Activated naive CD4-positive, alpha-beta T cell (primary cell): ENCODE measurements at regions not wholly inside any gene's neighbourhood (a gene's known extent, or its start where the extent isn't known, plus 50 kb on each side); places are given as distances from the start of the nearest gene placed in this dataset.
"Not testable (repeated sequence)": the region's sequence is repeated elsewhere in the genome, so short reads cannot be mapped to it uniquely, and the experiment has no call there.

Source experiments
- DNase-seq, 4 experiments: peaks; one replicate each; lab custom pipeline; 2025; lab: John Stamatoyannopoulos, UW

GRCh38 chr13:63541336-63541735 is 2125.7 kb upstream of the PCDH20 start:
- no peak for DNase-seq

- no peak for DNase-seq
These were observed 2124.4 kb upstream of the PCDH20 start for GRCh38 chr13:63540061-63540460.

- no peak for DNase-seq
These were observed 2101.7 kb upstream of the PCDH20 start for GRCh38 chr13:63517371-63517770.

GRCh38 chr13:63516124-63516523 is 2100.5 kb upstream of the PCDH20 start:
- DNase-seq, result no peak

DNA sequence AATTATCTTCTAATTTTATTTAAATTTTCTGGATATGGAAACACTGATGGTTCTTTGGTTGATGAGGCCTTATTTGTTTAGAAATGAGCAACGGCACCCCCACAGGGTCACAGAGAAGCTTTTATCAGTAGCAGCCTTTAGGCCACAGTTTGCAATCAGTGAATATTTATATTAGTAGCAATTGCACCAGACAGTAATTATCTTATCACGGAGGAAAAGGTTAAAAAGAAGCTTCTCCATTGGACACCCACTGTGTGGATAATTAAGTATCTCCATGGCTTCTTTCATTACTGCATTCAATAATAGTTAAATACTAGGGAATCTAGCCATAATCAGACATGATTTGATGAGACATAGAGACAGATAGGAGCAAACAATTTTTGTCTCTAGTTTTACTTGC is 2099.2 kb upstream of the PCDH20 start:
- no peak for DNase-seq

- DNase-seq, result no peak
These were observed 2096.4 kb upstream of the PCDH20 start for GRCh38 chr13:63512095-63512494.

- no peak for DNase-seq
These were observed 2086.1 kb upstream of the PCDH20 start for GRCh38 chr13:63501702-63502101.

DNA sequence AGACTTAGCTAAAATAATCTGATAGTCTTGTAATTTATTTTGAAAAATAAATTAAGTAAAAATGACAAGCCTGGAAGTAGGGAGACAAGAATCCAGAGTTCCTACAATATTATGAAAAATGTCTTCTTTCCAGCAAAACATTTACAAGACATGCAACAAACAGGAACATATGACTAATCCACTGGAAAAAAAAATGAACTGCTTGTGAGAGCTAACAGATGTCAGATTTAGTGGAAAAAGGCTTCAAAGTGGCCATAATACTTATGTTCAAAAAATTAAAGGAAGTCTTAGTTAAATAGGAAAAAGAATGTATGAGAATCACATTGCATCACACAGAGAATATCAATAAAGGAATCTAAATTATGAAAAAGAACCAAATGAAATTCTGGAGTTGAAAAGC is 2082.0 kb upstream of the PCDH20 start:
- DNase-seq, result no peak

- DNase-seq, result no peak
These were observed 2077.0 kb upstream of the PCDH20 start for GRCh38 chr13:63492604-63493003.

DNA sequence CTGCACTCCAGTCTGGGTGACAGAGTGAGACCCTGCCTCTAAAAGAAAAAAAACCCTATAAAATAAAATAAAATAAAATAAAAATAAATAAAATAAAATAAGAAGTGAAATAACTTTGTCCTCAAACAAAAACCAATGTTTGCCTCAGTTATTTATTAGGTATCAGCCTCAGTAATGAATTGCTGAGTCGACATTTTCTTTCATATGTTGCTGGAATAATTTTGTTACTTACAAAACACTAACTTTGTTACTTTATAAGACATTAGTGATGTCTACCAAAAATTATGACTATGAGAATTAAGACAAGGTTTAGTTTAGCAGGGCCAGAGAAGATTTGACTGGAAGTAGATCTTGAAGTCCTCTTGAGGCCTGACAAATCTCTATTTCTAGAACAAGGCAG is 2074.5 kb upstream of the PCDH20 start:
- DNase-seq, result no peak

- DNase-seq, result no peak
These were observed 2065.7 kb upstream of the PCDH20 start for GRCh38 chr13:63481334-63481733.

- no peak for DNase-seq
These were observed 2057.1 kb upstream of the PCDH20 start for GRCh38 chr13:63472711-63473110.

DNA sequence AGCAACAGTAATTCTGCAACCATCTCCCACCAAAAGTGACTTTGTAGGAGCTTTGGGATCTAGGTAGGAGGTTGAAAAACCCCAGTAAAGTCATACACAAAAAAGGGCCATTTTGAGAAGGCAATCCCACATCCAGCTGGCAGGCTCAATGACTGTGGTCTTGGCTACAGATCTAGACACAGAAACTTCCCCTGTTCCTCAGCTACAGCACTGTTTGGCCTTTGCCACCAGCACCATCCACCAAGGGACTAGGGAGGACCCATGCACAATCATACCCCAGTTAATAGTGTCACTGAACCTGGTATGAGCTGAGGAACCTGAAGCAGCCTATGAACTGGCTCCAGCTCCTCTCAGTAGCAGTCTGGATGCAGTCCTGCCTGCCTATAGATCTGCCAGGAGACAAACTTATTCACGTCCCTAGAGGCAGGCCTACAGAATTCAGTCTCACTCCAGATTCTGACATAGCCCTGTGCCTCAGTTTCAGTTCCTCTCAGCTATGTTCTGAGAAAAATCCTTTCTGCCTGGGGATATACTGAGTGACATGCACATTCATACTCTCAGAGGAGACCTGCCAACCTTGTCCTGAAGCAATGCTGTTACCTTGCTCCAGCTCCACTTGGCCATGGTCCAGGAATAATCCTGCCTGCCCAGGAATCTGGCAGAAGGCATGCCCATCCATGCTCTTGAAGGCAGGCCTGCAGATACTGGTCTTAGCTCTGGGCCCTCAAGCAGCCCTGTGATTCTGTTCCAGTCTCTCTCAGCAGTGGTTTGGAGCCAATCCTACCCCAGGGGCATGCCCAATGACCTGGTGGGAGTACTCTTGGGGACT is 2048.3 kb upstream of the PCDH20 start:
- DNase-seq, result no peak

GRCh38 chr13:63460462-63461090 is 2044.9 kb upstream of the PCDH20 start:
- DNase-seq, result no peak

- no peak for DNase-seq
These were observed 2041.5 kb upstream of the PCDH20 start for GRCh38 chr13:63457186-63457585.

DNA sequence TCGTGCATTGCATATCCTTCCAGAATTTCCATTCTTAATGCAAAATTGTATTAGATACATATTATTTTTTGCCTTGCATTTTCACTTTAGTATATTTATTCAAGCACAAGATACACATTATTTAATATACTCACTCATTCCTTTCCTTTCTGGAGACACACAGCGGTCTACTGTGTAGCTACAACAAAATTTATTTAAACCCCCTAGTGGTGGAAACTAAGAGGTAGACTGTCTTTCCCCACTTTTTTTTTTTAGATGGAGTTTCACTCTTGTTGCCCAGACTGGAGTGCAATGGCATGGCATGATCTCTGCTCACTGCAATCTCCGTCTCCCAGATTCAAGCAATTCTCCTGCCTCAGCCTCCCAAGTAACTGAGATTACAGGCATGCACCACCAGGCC is 2040.3 kb upstream of the PCDH20 start:
- DNase-seq, result no peak

DNA sequence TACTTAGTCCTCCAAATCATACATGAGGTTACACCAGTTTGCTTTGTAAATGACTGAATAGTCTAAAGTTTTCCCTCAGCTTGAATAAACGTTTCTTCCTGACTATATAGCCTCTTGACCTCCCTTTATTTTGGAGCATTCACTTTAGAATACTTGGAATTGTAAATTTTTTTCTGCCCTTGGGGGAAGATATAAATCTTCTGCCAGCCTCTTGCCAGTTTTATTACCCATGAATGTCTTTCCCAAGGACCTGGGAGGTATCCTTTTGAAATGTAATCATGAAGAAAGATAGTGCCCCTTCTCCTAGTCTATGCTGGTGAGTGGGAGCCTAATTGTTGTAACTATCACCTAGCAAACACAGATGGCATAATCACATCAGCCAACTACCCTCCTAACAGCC is 2033.9 kb upstream of the PCDH20 start:
- DNase-seq, result no peak

DNA sequence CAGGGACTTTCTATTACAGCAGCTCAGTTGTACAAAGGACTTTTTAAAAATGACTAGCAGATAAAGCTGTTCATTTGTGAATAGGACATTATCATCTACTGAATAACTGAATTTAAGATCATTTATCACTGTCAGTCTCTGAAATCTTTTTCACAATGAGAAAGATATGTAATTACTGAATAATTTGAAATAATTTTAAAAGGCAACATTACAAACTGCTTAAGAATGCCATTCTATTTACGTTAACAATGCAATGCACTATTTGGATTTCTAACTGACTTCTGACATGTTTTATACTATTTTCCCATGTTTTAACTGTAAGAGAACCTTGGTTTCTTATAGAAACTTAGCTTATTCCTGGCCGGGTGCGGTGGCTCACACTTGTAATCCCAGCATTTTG is 2033.0 kb upstream of the PCDH20 start:
- DNase-seq, result no peak

- no peak for DNase-seq
These were observed 2030.7 kb upstream of the PCDH20 start for GRCh38 chr13:63446329-63446728.

DNA sequence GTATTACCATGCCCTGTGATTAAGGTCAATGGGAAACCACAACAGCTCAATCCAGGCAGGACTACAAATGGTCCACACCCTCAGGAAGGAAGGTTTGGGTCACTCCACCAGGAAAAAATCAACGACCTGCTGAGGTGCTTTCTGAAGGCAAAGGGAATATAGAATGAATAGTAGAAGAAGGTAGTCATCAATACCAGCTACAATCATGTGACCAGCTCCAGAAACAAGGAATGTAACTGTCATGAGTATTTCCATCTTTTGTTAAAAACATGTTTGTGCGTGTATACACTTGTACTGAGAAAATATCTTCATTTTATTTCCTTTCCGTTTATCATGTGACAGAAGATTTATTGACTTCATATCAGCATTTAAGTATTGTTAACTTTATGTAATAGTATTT is 2028.6 kb upstream of the PCDH20 start:
- not testable (repeated sequence) for DNase-seq

GRCh38 chr13:63438951-63439350 is 2023.3 kb upstream of the PCDH20 start:
- DNase-seq, result no peak

DNA sequence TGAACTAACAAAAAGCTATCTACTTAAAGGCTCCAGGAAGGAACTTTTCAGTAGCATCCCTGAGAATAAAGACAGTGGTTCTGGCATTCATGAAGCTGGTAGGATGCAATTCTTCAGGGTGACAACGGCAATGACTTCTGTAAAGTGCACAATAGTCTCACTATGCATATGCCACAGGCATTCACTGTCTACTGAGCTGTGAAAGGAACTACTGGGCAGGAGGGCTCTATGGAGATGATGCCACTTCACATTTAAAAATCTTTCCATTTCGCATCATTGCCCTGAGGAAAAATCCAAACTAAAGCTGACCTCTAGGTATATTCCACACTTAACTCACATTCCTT is 2020.6 kb upstream of the PCDH20 start:
- DNase-seq, result no peak

- DNase-seq, result no peak
These were observed 2020.1 kb upstream of the PCDH20 start for GRCh38 chr13:63435667-63436324.
